AG20443 (cell line): ENCODE measurements at regions not wholly inside any gene's neighbourhood (a gene's known extent, or its start where the extent isn't known, plus 50 kb on each side); places are given as distances from the start of the nearest gene placed in this dataset.

Experiments
- DNase-seq: peaks from one replicate; pipeline ENCODE4 v3.0.0; 2012; ENCODE audit warnings: low spot score, mixed read lengths

DNA sequence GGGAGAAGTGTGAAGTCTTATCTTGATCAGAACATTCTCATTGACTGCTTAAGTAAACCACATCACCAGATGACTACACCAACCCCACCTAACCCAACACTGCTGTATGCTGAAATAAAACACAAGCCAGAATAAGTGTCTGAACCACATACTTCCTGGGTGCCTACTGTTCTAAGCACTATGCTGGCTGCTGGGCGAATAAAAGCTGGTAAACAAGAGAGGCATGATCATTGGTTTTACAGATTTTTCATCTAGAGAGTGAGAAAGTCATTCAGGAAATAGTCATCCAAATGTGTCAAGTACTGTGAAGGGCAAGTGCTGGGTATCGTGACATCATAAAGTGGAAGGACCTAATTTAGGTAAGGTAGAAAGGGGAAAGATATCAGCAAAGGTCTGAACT is 199.0 kb upstream of the SOX9 start:
- no peak for DNase-seq

DNA sequence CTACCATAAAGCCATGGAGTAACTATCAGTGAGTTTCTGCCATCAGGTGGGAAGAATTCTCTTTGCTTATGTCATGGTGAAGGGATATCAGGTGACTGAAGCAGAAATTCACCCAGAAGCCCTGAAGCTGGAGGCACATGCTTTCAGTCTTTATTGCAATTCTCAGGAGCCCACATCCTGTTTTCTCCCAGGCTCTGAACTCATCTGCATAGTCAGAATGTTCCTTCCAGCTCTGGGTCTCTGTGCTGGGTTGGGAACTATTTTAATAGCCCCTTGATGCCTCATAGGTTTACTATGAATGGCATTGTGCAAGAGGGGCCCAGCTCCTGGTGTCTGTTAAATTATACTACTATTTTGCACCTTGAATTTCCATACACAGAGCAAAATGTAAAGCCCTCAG is 198.4 kb upstream of the SOX9 start:
- DNase-seq = peak; percentile 52

DNA sequence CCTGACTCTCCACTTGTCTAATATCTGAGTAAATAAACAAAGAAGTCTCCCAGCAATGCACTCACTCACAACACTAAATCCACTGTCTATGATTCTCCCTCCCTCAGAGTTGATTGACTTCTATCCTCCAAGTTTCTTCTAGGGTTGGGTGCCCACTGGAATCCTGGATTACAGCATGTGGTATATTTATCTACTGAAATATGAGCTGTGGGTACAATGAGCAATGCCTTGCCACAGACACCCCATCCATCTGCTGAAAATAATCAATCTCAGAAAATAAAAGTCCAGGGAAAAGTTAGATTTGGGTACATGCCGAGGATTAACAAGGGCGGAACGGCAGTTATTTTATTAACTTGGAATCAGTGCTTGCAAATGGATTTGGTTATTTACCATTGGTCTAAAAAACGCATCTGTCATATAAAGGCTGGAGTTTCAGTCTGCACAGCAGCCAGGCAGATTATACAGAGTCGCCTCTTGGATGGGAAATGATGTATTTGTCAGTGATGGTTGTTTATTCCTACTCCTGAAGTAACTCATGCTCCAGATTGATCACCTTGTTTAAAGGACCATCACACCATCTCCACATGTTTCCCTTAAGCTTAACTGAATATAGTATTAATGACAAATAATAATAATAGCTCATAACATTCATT is 193.9 kb upstream of the SOX9 start:
- no peak for DNase-seq

DNA sequence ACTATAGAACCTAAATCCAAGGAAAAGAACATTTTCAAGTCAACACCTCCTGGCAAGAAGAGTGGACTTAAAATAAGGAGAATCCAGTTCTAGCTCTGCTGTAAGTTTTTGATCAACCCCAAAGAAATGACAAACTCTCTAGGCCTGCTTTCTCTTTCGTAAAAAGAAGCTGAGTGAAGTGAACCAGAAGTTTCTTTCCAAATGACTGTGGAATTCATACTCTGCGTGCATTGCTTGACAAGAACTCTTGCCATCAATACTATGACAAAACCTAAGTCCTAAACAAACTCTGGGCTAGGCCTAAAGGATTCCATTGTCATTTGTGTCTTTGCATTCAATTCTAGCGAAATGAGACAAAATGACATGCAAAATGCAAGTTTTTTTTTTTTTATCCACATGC is 187.5 kb upstream of the SOX9 start:
- DNase-seq = no peak

GRCh38 chr17:71934520-71934919 is 186.3 kb upstream of the SOX9 start:
- no peak for DNase-seq

- no peak for DNase-seq
Observed at GRCh38 chr17:71935341-71935740, 185.5 kb upstream of the SOX9 start.

DNA sequence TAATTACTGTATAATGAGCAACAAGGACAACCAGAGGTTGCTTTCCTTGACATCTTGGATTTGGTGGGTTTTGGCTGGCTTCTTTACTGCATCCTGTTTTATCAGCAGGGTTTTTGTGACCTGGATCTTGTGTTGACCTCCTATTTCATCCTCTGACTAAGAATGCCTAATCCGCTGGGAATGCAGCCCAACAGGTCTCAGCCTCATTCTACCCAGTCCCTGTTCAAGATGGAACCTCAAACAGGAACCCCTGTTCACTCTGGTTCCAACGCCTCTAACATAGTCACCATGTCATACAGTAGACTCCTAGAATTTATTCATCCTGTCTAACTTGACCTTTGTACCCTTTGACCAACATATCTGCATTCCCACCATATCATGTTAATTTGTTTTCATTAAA is 183.8 kb upstream of the SOX9 start:
- no peak for DNase-seq

DNA sequence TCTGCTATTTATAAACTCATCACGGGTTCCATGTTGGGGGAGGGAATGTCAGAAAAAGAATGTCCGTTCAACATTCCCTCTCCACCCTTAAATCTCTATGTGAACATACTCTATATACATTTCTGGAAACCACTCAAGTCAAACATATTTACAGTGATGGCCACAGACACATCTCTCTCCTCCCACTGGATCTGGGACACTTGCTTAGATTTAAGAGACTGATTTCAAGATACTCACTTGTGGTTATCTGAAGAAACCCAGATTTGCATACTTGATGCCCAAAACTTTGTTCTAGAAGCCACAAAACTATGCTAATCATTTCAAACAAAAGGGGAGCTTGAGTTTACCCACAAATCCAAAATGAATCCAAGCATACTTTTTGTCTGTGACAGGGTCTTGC is 182.9 kb upstream of the SOX9 start:
- no peak for DNase-seq

DNA sequence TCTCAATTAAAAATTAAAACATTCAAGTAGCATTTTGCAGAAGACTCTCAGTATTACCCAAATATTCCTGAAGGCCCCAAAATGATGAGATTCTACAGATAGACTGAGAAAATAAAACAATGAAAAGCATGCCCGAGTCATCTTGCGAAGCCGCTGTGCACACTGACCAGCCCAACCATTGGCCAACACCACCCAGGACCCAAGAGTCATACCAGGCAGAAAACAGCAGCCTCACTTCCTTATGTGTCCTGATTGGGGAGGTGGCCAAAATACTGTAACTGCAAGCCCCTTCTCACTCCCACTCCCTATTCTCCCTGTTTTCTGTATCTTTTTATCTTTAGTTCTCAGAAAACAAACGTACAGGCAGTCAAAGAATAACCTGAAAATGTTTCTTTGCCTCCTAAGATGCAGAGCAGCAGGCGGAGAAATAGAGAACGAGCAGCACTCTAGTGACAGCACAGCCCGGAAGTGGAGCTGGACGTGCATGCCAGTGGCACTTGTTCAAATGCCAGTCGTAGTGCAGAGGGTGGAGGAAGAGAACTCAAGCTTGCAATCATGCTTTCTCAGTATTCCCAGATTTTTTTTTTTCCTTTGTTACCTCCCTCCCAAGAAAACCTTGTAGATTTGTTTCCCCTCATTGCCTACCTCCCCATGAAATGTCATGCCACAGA is 182.3 kb upstream of the SOX9 start:
- peak; percentile 51 for DNase-seq

DNA sequence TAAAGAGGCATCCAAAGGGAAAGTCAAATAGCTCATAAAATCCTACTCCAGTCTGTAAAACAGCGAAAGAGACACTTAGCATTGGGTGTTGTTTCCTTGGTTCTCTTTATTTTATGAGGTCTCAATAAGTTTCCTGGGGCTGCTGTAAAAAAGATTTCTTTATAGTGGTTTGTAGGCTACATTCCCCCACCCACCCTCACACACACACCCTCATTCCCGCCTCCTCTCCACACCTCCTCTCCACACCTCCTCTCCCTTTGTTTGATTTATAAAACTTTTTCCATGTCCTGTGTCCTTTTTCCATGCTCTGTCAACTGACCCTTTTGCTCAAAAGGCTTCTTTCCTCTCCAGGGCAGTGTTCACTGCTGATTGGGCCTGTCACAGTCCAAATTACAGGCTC is 178.9 kb upstream of the SOX9 start:
- DNase-seq = no peak

DNA sequence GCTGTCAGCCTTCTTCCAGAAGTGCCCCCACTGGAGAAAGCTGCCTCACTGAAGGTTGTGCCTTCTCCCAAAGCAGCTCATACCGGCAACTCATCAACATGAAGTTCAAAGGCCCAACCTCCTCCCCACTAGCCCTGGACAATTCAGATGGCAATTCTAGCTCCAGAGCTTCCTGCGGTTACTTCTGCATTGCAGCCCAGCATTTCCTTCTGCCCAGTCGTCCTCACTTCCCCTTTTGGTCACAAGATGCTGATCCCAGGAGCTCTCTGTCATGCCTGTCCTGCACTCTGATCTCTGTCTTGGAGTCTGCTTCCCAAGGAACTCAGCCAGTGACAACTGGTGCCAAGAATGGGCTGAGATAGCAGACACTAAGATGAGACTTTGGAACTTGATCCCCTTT is 178.2 kb upstream of the SOX9 start:
- no peak for DNase-seq

- DNase-seq = no peak
Observed at GRCh38 chr17:71948703-71949422, 172.0 kb upstream of the SOX9 start.

- DNase-seq = peak; percentile 34
Observed at GRCh38 chr17:71959154-71959553, 161.7 kb upstream of the SOX9 start.

GRCh38 chr17:71963351-71963750 is 157.5 kb upstream of the SOX9 start:
- DNase-seq = no peak

- DNase-seq = no peak
Observed at GRCh38 chr17:71963791-71964190, 157.0 kb upstream of the SOX9 start.

DNA sequence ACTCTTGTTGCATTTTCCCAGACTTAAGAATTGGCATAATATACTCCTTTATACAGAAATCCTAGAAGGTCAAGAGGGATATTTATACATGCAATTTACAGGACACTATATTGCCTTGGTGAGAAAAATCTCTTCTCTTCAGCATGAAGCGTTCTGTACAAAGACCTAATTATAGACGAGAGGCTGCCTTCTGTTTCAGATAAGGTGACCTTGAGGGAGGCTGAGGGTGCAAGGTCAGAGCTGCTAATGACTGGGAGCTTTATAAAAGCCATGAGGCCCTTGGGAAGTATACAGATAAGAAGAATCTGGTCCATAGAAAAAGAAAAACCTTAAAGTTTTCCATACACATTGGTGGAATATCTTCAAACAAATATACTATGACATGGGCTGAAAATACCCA is 156.3 kb upstream of the SOX9 start:
- DNase-seq = no peak

- no peak for DNase-seq
Observed at GRCh38 chr17:71966055-71966454, 154.8 kb upstream of the SOX9 start.

DNA sequence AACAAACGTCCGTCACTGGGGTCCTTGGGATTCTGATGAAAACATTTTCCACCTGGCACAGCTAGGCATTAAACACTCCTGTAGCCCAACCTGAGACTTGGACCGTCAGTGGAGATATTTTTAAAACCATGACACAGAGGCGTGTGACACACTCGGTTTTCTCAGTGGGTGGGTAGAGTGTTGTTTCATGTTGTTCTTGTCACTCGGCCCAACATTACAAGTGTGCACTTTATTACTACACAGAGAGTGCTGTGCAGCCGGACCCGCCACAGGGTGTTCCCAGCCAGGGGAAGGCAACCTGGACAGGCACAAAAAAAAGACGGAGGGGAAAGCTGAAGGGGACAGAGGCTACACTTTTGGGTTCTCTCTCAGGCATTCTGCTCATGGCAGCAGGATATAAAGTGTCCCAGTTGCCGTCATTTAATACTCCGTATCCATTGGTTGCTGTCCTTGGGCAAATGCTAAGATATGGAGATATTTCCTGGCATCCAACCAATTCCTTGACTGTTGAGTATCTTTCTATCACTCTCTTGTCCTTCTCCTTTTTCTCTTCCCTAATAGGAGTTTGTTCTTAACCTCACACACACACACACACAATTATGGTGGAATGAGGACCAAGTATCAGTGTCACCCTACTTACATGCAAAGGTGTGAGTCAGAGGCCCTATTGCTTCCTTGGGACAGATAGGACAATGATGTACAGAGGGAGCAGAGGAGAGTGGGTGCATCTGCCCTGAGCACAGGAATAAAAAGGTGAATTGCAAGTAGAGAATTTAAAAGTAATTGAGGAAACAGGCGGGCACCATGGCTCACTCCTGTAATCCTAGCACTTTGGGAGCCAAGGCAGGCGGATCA is 154.1 kb upstream of the SOX9 start:
- DNase-seq = peak; percentile 19

GRCh38 chr17:71969500-71969899 is 151.3 kb upstream of the SOX9 start:
- DNase-seq = no peak

- DNase-seq = no peak
Observed at GRCh38 chr17:71970312-71970711, 150.5 kb upstream of the SOX9 start.

DNA sequence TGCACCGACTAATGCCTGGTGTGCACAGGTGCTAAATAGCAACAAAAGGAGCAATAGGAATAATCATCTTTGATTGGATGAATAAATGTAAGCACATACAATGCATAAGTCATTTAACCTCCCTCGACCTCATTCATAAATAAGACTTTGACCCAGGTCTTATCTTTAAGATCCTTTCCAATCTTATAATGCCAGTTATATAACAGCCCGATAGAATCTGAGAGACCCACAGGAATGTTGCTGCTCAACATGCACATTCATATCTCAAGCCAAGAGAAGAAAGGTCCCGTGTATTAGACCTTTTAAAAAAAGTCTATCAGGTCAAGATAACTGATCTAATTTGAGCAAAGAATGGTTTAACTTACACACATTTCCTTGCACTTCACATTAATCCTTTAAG is 146.8 kb upstream of the SOX9 start:
- no peak for DNase-seq

DNA sequence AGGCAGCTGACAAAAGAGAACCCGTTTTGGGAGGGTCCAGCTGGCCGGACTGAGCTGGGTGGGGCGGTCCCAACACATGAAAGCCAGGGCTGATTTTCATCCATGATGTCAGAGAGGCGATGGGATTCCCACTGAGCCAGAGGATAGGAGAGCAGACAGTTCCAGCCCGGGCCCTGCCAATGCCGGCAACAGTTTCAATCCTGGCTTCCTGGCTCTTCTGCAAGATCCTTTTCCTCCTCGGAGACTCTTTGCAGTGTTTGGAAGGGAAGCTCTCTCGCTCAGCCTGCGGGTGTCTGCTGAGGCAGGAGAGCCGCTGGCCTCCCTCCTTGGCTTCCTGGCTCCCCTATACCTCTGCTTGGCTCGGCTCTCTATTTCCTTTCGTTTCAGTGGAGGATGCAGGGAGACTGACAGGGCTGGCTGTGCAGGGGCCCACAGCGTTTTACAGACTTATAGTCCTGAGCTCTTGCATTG is 145.5 kb upstream of the SOX9 start:
- peak; percentile 77 for DNase-seq
